ENCODE measurements at regions not wholly inside any gene's neighbourhood (a gene's known extent, or its start where the extent isn't known, plus 50 kb on each side); places are given as distances from the start of the nearest gene placed in this dataset.

GRCh38 chr1:98478121-98478520, 183.4 kb upstream of the SNX7 start:
- no peak for DNase-seq

GRCh38 chr1:98472878-98473277, 188.6 kb upstream of the SNX7 start:
- no peak for DNase-seq

- no peak for DNase-seq
These were observed 189.9 kb upstream of the SNX7 start for GRCh38 chr1:98471633-98472032.

GRCh38 chr1:98468111-98468717, 193.3 kb upstream of the SNX7 start:
- peak in 1 of 2 experiments; percentile 51 for DNase-seq

- DNase-seq, result no peak
These were observed 193.9 kb upstream of the SNX7 start for GRCh38 chr1:98467586-98467985.

GRCh38 chr1:98467122-98467521, 194.4 kb upstream of the SNX7 start:
- DNase-seq, result no peak

GRCh38 chr1:98461873-98462385, 199.6 kb upstream of the SNX7 start:
- no peak for DNase-seq

- DNase-seq, result no peak
These were observed 201.4 kb upstream of the SNX7 start for GRCh38 chr1:98460136-98460535.

GRCh38 chr1:98459486-98459870, 202.0 kb upstream of the SNX7 start:
- no peak for DNase-seq

- no peak for DNase-seq
These were observed 202.7 kb upstream of the SNX7 start for GRCh38 chr1:98458511-98459485.

GRCh38 chr1:98457248-98457647, 204.3 kb upstream of the SNX7 start:
- DNase-seq, result no peak

GRCh38 chr1:98454666-98455065, 206.9 kb upstream of the SNX7 start:
- DNase-seq, result no peak

- DNase-seq, result no peak
These were observed 208.5 kb upstream of the SNX7 start for GRCh38 chr1:98453066-98453465.

- no peak for DNase-seq
These were observed 209.4 kb upstream of the SNX7 start for GRCh38 chr1:98452162-98452561.

- DNase-seq, result no peak
These were observed 220.2 kb upstream of the SNX7 start for GRCh38 chr1:98441281-98441680.

- DNase-seq, result no peak
These were observed 222.1 kb upstream of the SNX7 start for GRCh38 chr1:98439471-98439870.

GRCh38 chr1:98437540-98437939, 224.0 kb upstream of the SNX7 start:
- DNase-seq, result no peak

- DNase-seq, result no peak
These were observed 224.5 kb upstream of the SNX7 start for GRCh38 chr1:98437011-98437410.

- no peak for DNase-seq
These were observed 231.5 kb upstream of the SNX7 start for GRCh38 chr1:98429965-98430443.

- no peak for DNase-seq
These were observed 232.7 kb upstream of the SNX7 start for GRCh38 chr1:98428864-98429263.

- no peak for DNase-seq
These were observed 233.9 kb upstream of the SNX7 start for GRCh38 chr1:98427664-98428063.

- DNase-seq, result no peak
These were observed 235.4 kb upstream of the SNX7 start for GRCh38 chr1:98426092-98426491.

GRCh38 chr1:98422816-98423215, 238.7 kb upstream of the SNX7 start:
- DNase-seq, result no peak

GRCh38 chr1:98421085-98421435, 240.5 kb upstream of the SNX7 start:
- DNase-seq, result no peak
